WERI-Rb-1 (cell line): ENCODE measurements at regions not wholly inside any gene's neighbourhood (a gene's known extent, or its start where the extent isn't known, plus 50 kb on each side); places are given as distances from the start of the nearest gene placed in this dataset.

Experiments used
- DNase-seq: peaks from one replicate; pipeline ENCODE4 v3.0.0-alpha.2; 2020
- H3K27ac ChIP-seq: fragments of 250-450 bp; sonication (Bioruptor Pico); 2 replicates; pipeline ENCODE4 v1.5.1; 2020; ENCODE audit warnings: mild to moderate bottlenecking, moderate library complexity
- H3K27me3 ChIP-seq: fragments of 250-450 bp; sonication (Bioruptor Pico); 2 replicates; pipeline ENCODE4 v1.5.1; 2021; ENCODE audit warnings: mild to moderate bottlenecking, low read depth, moderate library complexity; ENCODE audit not compliant: insufficient read depth, severe bottlenecking
- H3K36me3 ChIP-seq: fragments of 250-450 bp; sonication (Bioruptor Pico); 2 replicates; pipeline ENCODE4 v1.5.1; 2020; ENCODE audit warnings: mild to moderate bottlenecking, moderate library complexity
- H3K4me3 ChIP-seq: 2 replicates; pipeline ENCODE4 v1.5.1; 2011; ENCODE audit warnings: low read depth, mild to moderate bottlenecking, control low read depth, low read length
- H3K9me3 ChIP-seq: fragments of 250-450 bp; sonication (Bioruptor Pico); 2 replicates; pipeline ENCODE4 v1.5.1; 2021; ENCODE audit warnings: mild to moderate bottlenecking, moderate library complexity; ENCODE audit not compliant: severe bottlenecking
- CTCF ChIP-seq: IDR thresholded peaks from 2 replicates; pipeline ENCODE4 v1.5.1; 2011; ENCODE audit warnings: low read depth, mild to moderate bottlenecking, control low read depth, inconsistent platforms, low read length

GRCh38 chr18:23077493-23078256 is 57.6 kb upstream of the CABLES1 start:
- no peak overlapping the region; the same call in 1 of the 2 replicates for H3K27ac ChIP-seq
- DNase-seq = peak; percentile 27
- TF ChIP-seq CTCF = peak; percentile 34; the same call in 1 of the 2 replicates

GRCh38 chr18:23085066-23085465 is 50.2 kb upstream of the CABLES1 start:
- no peaks in the 10 kb centered on the region for H3K36me3 ChIP-seq
- no peak overlapping the region for H3K27ac ChIP-seq
- no peaks in the 10 kb centered on the region for H3K9me3 ChIP-seq
- H3K4me3 ChIP-seq = no peak overlapping the region
- no peak for TF ChIP-seq CTCF
- DNase-seq = no peak
- H3K27me3 ChIP-seq = no peaks in the 10 kb centered on the region

More at GRCh38 chr18:23077493-23078256, 57.6 kb upstream of the CABLES1 start:
- no peaks in the 10 kb centered on the region for H3K36me3 ChIP-seq
- H3K27me3 ChIP-seq = no peaks in the 10 kb centered on the region
- no peak overlapping the region for H3K4me3 ChIP-seq
- H3K9me3 ChIP-seq = no peaks in the 10 kb centered on the region
